Fibroblast of skin of back (primary cell): ENCODE measurements at regions not wholly inside any gene's neighbourhood (a gene's known extent, or its start where the extent isn't known, plus 50 kb on each side); places are given as distances from the start of the nearest gene placed in this dataset.

Experiments used
- DNase-seq: peaks from one replicate; pipeline ENCODE4 v3.0.0-alpha.2; 2013

DNA sequence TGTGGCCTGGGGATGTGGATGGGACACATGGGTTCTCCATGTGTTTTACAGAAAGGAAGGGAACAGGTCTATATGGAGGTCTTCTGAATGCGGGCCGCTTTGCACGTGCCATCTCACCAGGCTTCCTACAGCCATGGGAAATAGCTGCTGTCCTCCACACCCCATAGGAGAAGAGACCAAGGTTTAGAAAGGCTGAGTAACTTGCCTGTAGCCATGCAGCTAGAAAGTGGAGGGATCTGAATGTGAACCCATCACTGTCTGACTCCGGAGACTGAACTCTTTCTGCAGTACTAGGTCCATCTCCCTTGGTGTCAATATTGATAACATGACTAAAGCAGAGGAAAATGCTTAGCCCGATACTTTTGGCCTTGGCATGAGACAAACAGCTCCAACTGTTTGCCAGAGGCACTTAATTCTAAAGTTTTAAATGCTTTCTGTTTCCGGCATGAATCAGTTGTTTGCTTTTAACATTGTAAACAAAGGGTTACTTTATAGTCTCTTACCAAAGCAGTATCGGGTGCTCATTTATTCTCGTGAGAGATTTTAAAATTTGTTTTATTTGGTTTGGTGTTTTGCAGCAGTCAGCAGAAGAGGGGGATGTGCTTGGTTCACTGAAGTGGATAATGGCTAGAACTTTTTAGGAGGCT, 64.8 kb upstream of the LOXL4 start:
- no peak for DNase-seq

DNA sequence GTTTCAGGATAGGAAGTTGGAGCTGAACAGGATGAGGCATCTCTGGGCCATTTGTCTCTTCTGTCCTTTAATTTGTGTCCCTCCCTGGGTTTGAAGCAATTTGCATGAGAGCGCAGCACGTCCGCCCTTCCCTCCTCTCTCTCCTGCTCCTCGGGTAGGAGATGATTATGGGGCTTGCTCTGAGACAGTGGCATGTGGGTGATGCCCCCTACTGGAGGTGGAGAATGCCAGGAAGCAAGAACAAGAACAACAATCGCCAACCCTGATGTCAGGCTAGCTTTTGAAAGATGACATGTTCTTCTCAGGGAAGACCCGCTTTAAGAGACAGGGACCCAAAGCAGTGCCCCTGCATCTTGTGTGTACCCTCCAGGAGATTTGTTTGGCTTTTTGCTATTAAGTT, 63.9 kb upstream of the LOXL4 start:
- DNase-seq: no peak

DNA sequence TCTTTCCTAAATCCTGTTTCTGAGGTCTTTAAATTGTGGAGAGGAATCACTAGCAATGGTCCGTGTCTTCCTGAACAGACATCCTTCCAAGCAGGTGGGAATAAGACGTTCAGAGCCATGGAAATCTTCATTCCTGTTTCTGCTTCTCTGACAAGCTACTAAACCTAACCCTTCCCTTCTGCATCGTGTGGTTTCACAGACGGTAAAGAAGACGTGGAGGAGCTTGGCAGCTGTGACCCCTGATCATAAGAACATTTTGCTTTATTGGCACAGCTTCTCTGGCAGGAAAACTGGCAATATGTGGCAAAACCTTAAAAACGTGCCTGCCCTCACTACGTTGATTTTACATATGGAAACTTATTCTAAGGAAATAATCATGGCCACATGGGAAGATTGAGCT, 63.0 kb upstream of the LOXL4 start:
- DNase-seq: no peak

DNA sequence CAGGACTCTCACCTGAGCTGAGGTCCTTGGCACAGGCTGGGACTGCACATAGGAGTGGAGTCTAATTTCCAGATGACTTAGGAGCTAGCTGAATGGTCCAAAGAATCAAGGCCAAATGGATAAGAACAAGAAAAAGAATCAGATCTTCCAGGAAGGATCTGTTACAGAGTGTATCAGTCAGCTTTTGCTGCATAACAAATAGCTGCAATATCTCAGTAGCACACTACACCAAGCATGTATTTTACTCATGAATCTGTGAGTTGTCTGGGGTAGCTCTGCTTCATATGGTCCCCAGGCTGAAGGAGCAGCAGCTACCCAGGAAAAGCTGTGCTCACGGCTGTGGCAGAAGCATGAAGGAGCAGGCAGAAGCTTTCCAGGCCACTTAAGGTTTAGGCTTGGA, 60.6 kb upstream of the LOXL4 start:
- DNase-seq: no peak

DNA sequence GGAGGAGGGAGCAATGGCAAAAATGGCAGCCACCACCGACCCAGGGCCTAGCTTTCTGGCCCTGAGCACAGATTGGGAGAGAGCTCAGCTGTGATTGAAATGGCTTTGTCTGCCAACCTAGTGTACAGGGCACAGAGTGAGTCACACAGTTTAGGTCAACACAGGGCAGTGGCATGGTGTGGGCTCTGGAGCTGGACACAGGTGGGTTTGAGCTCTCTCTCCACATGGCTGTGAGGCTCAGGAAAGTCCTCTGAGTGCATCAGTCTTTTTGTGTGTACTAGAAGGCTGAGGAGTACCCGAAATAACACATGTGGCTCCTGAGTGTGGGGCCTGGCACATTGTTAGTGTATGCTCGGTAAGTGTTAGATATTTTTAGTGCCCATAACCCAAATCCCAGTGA, 60.2 kb upstream of the LOXL4 start:
- DNase-seq: no peak

DNA sequence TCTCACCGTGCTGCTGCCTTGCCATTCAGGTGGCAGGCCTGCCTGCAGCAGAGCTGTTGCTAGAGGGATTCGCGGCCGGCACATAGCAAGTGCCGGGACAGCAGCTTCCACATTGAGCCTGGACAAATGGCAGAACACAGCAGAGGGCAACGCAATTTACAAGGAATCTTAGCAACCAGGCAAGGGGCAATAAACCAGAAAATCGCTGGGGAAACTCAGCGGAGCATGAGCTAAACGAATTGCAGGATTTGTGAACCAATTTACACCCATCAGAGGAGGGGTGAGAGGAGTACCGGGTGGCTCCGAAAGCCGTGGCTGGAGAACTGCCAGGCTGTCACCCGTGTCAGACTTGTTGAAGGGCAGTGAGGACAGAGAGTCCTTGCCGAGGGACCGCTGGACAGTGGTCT, 58.6 kb upstream of the LOXL4 start:
- no peak for DNase-seq

DNA sequence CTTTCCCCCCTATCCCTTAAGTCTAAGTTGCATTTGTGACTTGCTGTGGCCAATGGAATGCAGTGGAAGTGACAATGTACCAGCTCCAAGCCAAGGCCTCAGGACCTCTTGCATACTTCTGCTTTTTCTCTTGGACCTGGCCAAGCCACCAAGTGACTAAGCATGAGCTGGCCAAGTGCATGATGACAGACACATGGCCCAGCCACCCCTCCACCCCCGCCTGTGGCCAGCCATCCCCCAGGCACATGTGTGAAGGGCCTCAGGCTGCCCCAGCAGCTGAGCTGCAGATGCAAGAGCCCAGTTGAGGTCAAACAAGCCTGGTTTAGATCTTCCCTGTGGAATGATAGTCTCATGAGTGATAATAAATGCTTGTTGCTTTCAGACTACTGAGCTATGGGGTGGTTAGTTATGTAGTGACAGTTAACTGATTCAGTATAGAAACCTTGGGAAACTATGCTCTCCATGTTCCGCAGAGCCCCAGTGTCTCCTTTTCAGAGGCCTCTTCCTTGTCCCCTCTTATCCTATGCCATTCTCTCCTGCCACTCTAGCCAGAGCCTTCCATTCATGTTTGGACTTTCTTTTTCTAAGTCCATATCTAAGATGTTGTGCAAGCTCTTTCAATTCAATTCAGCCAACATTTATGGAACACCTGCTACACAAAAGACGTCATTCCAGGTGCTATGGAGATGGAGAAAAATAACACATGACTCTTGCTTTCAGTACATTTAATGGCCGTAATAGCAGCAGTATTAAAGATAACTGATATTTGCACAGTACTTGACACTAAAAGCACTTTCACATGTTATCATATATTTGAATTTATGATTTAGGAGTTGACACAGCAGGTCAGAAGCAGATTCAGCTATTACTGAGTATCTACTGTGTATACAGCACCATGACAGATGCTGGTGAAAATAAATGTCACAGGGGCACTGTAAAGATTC, 55.5 kb upstream of the LOXL4 start:
- DNase-seq: peak; percentile 98

DNA sequence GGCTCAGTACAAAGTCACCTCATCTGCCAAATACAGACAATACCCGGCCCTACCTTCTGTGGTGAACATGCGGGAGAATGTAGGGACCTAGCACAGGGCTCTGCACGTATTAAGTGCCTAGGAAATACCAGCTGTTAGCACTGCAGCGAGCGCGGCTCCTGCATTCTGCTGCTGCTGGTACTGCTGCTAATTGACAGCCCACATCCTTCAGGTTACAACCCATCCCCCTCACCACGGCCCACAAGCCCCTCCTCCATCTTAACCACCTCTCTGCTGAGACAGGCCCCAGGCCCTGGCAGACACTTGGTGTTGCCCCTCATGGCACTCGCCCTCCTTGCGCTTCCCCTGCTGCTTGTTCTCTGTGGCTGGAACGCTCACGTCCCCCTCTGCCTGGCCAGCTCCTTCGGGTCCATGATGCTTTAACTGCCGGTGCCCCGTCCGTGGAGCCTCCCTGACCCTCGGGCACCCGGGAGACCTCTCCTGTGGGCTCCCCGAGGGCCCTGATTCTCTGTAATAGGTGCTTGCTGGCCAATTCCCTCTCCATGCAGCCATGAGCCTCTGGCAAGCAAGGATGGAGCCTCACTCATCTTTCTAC, 53.3 kb upstream of the LOXL4 start:
- DNase-seq: no peak

DNA sequence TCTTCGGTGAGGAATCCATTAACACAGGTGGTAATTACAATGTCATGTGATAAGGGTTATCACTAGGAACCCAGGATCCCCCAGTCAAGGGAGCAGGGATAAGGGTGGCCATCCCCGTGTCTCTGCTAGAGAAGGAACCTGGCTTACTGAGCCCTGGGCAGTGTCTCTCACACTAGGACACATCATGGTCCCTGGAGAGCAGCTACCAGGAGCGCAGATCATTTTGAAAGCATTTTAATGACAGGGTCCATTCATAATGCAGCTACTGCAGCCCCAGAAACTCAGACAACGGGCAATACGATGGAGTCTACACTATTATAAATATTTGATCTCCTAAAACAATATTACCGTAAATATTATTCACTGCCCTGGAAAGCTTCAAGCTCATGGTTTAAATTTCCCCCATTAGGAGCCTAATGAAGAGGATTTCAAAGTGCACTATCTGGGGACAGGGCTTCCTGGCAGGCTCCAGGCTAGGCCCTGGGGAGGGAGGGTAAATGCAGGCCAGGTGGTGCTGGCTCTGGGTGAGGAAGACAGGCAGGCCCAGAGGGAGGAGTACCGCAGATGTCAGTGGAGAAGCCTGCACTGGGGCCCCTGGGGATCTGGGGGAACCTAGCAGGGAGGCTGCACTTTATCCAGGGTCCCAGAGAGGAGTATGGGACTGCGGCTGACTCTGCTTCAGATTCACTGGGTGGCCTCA, 52.6 kb upstream of the LOXL4 start:
- no peak for DNase-seq

DNA sequence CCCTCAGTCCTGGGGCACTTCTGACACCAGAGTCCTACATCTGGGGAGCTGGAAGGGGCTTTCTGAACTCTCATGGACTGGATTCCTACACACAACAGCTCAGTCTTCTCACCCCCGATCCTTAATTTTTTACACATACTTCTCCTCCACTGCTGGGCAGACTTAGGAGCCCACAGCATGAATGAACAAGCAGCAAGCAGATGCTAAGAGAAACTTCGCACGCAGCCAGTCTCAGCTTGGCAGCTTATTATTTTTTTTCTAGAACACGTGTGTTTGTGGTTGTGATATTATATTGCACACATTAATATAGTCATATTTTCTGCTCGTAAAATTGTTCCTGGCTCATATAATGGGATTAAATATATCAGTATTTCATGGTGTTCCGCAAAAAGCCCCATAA, 50.9 kb upstream of the LOXL4 start:
- peak; percentile 50 for DNase-seq
